ENCODE measurements at regions not wholly inside any gene's neighbourhood (a gene's known extent, or its start where the extent isn't known, plus 50 kb on each side); places are given as distances from the start of the nearest gene placed in this dataset.

DNA sequence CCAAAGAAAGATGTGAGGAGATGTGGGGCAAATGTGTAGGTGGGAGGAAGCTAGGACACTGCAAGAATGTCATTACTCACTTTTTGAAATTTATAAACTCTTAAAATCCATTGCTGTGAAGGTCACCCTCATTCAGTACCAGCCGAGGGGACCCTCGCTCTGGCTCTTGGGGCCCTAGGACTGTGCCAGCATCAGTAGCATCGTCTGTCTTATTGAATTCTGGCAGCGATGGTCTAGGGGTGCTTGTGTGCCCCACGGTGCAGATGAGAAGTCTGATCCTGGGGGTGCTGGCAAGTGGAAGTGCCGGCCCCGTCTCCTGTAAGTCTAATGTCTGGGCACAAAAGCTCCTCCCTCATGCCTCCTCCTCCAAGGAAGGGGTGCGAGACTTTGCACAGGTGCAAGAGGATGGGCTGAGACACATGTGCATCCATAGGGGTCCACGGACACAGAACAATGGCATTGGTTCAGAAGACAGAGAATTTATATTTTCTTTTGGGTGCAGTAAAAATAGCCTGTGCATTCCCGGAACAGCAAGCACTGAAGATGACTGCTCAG, 266.7 kb upstream of the HDAC4 start:
- FAIRE-seq (no peak), DNase-seq (ENCODE audit: low read depth, low spot score) (no peak)
- Histone ChIP-seq H3K4me1 (ENCODE audit: control insufficient read depth, extremely low read depth, insufficient read depth, low read length) (no peaks in the 10 kb centered on the region), H3K9me1 (replicated peaks; ENCODE audit: control insufficient read depth, extremely low read depth, insufficient read depth, low read length) (no peaks in the 10 kb centered on the region), H3K9me3 (replicated peaks; ENCODE audit: control insufficient read depth, insufficient read depth, low read length) (no peaks in the 10 kb centered on the region), H3K27me3 (ENCODE audit: control insufficient read depth in 2 of 2, insufficient read depth in 2 of 2, low read length in 2 of 2) (no peaks in the 10 kb centered on the region), H3K4me2 (ENCODE audit: insufficient read depth, low read length) (no peak overlapping the region), H3K79me2 (ENCODE audit: control insufficient read depth, insufficient read depth, low read length) (no peaks in the 10 kb centered on the region), H3K9ac (replicated peaks; ENCODE audit: extremely low read depth, insufficient read depth, low read length) (no peak overlapping the region), H3K4me3 (replicated peaks in 1 of 3; ENCODE audit: insufficient read depth in 1 of 3, low read depth in 1 of 3, low read length in 3 of 3) (no peak overlapping the region), H3K27ac (ENCODE audit: insufficient read depth, low read depth, low read length) (no peak overlapping the region), H2AFZ (ENCODE audit: low read depth, low read length) (no peak overlapping the region), H3K36me3 (ENCODE audit: control insufficient read depth in 2 of 2, extremely low read depth in 1 of 2, insufficient read depth in 2 of 2, low read length in 2 of 2) (no peaks in the 10 kb centered on the region), H4K20me1 (replicated peaks; ENCODE audit: control insufficient read depth, extremely low read depth, insufficient read depth, low read length) (no peaks in the 10 kb centered on the region)
- no TSS peak for BruUV-seq (replicated peaks)
- POLR2A ChIA-PET = no interaction called here
- intact Hi-C loops (cut with micrococcal nuclease) (no loop called here), dilution Hi-C loops (cut with MboI; ENCODE audit: extremely low pct_ligation_motif_present, low sequenced_read_pairs) (no loop called here)
- CTCF ChIA-PET = no interaction called here
- TF ChIP-seq MYC (IDR thresholded peaks at IDR 0.05; ENCODE audit: low read depth, low read length) (no peak), POLR2A (IDR thresholded peaks at IDR 0.05; ENCODE audit: low read depth, low read length) (no peak), JUN (IDR thresholded peaks at IDR 0.05; ENCODE audit: borderline replicate concordance, insufficient read depth, insufficient read length, low read depth) (no peak), FOS (IDR thresholded peaks at IDR 0.05; ENCODE audit: borderline replicate concordance, insufficient read depth, low read length) (no peak), EZH2 (IDR thresholded peaks at IDR 0.05; ENCODE audit: borderline replicate concordance, low read depth, low read length, severe bottlenecking) (no peak), GATA2 (IDR thresholded peaks at IDR 0.05; ENCODE audit: insufficient read depth, insufficient read length, low read depth, low read length) (no peak), POLR2AphosphoS5 (IDR thresholded peaks at IDR 0.05; ENCODE audit: insufficient read depth, low read depth, low read length) (no peak)
- TF ChIP-seq, protein P1, sequence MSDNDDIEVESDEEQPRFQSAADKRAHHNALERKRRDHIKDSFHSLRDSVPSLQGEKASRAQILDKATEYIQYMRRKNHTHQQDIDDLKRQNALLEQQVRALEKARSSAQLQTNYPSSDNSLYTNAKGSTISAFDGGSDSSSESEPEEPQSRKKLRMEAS (IDR thresholded peaks at IDR 0.05; ENCODE audit: insufficient read depth, insufficient read length) = no peak
- TF ChIP-seq, protein P2, sequence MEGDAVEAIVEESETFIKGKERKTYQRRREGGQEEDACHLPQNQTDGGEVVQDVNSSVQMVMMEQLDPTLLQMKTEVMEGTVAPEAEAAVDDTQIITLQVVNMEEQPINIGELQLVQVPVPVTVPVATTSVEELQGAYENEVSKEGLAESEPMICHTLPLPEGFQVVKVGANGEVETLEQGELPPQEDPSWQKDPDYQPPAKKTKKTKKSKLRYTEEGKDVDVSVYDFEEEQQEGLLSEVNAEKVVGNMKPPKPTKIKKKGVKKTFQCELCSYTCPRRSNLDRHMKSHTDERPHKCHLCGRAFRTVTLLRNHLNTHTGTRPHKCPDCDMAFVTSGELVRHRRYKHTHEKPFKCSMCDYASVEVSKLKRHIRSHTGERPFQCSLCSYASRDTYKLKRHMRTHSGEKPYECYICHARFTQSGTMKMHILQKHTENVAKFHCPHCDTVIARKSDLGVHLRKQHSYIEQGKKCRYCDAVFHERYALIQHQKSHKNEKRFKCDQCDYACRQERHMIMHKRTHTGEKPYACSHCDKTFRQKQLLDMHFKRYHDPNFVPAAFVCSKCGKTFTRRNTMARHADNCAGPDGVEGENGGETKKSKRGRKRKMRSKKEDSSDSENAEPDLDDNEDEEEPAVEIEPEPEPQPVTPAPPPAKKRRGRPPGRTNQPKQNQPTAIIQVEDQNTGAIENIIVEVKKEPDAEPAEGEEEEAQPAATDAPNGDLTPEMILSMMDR (IDR thresholded peaks at IDR 0.05; ENCODE audit: extremely low read depth in 1 of 2, insufficient read depth in 1 of 2, low read depth in 1 of 2, low read length in 2 of 2) = no peak
